Neural cell (in vitro differentiated cells): ENCODE measurements at regions not wholly inside any gene's neighbourhood (a gene's known extent, or its start where the extent isn't known, plus 50 kb on each side); places are given as distances from the start of the nearest gene placed in this dataset.

Experiments
- EZH2 ChIP-seq: fragments of 200-600, 300-800 bp; shearing (Covaris generic), sonication (generic); IDR thresholded peaks from 2 replicates; pipeline ENCODE4 v1.6.1; 2014; ENCODE audit warnings: antibody characterized with exemption, low read length, borderline replicate concordance, mild to moderate bottlenecking; ENCODE audit not compliant: insufficient read depth, poor library complexity, severe bottlenecking
- TF ChIP-seq, protein P1 (sequence below): fragments of 450-650 bp; IDR thresholded peaks from 2 replicates; pipeline ENCODE4 v1.5.1; 2014; ENCODE audit warnings: antibody characterized with exemption, mild to moderate bottlenecking, moderate library complexity; ENCODE audit not compliant: poor library complexity, severe bottlenecking

DNA sequence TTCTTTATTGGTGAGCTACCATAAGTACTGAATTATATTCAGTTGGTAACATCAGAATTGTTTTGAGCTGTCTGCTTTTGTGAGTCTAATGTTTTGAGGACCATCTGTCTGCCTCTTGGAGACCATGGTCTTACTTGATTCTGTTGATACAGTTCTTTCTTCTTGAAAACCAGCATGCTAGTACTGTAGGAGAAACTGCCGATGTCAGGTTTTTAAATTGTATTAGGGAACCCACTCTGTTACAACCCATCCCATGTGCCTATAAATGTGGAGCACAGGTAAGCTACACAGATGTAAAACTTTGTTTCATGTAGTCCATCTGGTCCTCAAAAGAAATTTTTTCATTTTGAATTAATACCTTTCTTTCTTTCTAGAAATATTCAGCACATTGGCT lies 103.4 kb upstream of the DMRTA1 start:
- no peak for TF ChIP-seq EZH2
- TF ChIP-seq, protein P1, sequence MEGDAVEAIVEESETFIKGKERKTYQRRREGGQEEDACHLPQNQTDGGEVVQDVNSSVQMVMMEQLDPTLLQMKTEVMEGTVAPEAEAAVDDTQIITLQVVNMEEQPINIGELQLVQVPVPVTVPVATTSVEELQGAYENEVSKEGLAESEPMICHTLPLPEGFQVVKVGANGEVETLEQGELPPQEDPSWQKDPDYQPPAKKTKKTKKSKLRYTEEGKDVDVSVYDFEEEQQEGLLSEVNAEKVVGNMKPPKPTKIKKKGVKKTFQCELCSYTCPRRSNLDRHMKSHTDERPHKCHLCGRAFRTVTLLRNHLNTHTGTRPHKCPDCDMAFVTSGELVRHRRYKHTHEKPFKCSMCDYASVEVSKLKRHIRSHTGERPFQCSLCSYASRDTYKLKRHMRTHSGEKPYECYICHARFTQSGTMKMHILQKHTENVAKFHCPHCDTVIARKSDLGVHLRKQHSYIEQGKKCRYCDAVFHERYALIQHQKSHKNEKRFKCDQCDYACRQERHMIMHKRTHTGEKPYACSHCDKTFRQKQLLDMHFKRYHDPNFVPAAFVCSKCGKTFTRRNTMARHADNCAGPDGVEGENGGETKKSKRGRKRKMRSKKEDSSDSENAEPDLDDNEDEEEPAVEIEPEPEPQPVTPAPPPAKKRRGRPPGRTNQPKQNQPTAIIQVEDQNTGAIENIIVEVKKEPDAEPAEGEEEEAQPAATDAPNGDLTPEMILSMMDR = no peak
